Endodermal cell (in vitro differentiated cells): ENCODE measurements at regions not wholly inside any gene's neighbourhood (a gene's known extent, or its start where the extent isn't known, plus 50 kb on each side); places are given as distances from the start of the nearest gene placed in this dataset.

Experiments
- DNase-seq: peaks from one replicate; pipeline ENCODE4 v3.0.0-alpha.2; 2017
- H3K27ac ChIP-seq: 2 replicates; pipeline ENCODE4 v1.5.1; 2013; ENCODE audit warnings: mild to moderate bottlenecking, low read depth, low read length, moderate library complexity
- H3K27me3 ChIP-seq: 2 replicates; pipeline ENCODE4 v1.6.1; 2013; ENCODE audit warnings: mild to moderate bottlenecking, low read length, moderate library complexity; ENCODE audit not compliant: insufficient read depth, control insufficient read depth, poor library complexity, severe bottlenecking
- H3K36me3 ChIP-seq: 2 replicates; pipeline ENCODE4 v1.7.0; 2013; ENCODE audit warnings: mild to moderate bottlenecking, low read length, moderate library complexity; ENCODE audit not compliant: control insufficient read depth, insufficient read depth
- H3K4me1 ChIP-seq: one replicate; pipeline ENCODE4 v1.7.0; 2013; ENCODE audit warnings: low read length; ENCODE audit not compliant: control insufficient read depth, insufficient read depth
- H3K4me3 ChIP-seq: 2 replicates; pipeline ENCODE4 v1.5.1; 2013; ENCODE audit warnings: mild to moderate bottlenecking, low read length, moderate library complexity
- H3K9ac ChIP-seq: 2 replicates; pipeline ENCODE4 v1.6.1; 2013; ENCODE audit warnings: mild to moderate bottlenecking, low read length, moderate library complexity; ENCODE audit not compliant: poor library complexity, severe bottlenecking; ENCODE audit errors: extremely low read depth
- H3K9me3 ChIP-seq: 2 replicates; pipeline ENCODE4 v1.6.1; 2013; ENCODE audit warnings: mild to moderate bottlenecking, low read length, moderate library complexity; ENCODE audit not compliant: control insufficient read depth
- H3K27ac Mint-ChIP-seq: 2 replicates; pipeline ENCODE4 v1.8.0; 2020; ENCODE audit warnings: mixed read lengths
- H3K27me3 Mint-ChIP-seq: 2 replicates; pipeline ENCODE4 v1.8.0; 2021; ENCODE audit warnings: mild to moderate bottlenecking, mixed read lengths; ENCODE audit not compliant: insufficient read depth
- H3K36me3 Mint-ChIP-seq: 2 replicates; pipeline ENCODE4 v1.8.0; 2020; ENCODE audit warnings: low read depth, mixed read lengths
- H3K4me1 Mint-ChIP-seq: 2 replicates; pipeline ENCODE4 v1.8.0; 2020; ENCODE audit warnings: mixed read lengths
- H3K4me3 Mint-ChIP-seq: 2 replicates; pipeline ENCODE4 v1.8.0; 2020; ENCODE audit warnings: mild to moderate bottlenecking, moderate library complexity, mixed read lengths
- H3K9me3 Mint-ChIP-seq: 2 replicates; pipeline ENCODE4 v1.8.0; 2020; ENCODE audit warnings: mild to moderate bottlenecking, mixed read lengths
- CTCF ChIP-seq: fragments of 200-600 bp; sonication (generic); conservative IDR thresholded peaks from 2 replicates; pipeline ENCODE4 v1.5.0; 2021; ENCODE audit warnings: antibody characterized with exemption, mild to moderate bottlenecking
- WGBS, 2 experiments: methylation state at CpG; one replicate each; pipeline versions ENCODE4 v1.1.5 to v1.1.7; 2013; ENCODE audit warnings: missing lambda C conversion rate in 2 of 2, mixed read lengths in 1 of 2; ENCODE audit not compliant: insufficient coverage in 1 of 2, insufficient read length in 1 of 2; 5-methylcytosine and 5-hydroxymethylcytosine counted together

- no peak overlapping the region for H3K9ac ChIP-seq
- H3K27me3 Mint-ChIP-seq: peaks cover 26% of the 10 kb centered on the region
- no peak overlapping the region for H3K4me3 Mint-ChIP-seq
Observed at GRCh38 chr14:100982762-100983161, 79.2 kb upstream of the RTL1 start.

GRCh38 chr14:100983710-100984109 lies 80.2 kb upstream of the RTL1 start:
- no peak overlapping the region for H3K9ac ChIP-seq
- peaks cover 23% of the 10 kb centered on the region for H3K27me3 Mint-ChIP-seq
- no peaks in the 10 kb centered on the region for H3K36me3 ChIP-seq
- DNase-seq: no peak
- H3K36me3 Mint-ChIP-seq: no peaks in the 10 kb centered on the region
- H3K4me1 Mint-ChIP-seq: no peaks in the 10 kb centered on the region
- no peak overlapping the region for H3K4me3 Mint-ChIP-seq
- WGBS, 2 experiments: 93 to 100% methylated on average over 4 to 5 of the region's 5 CpGs
- TF ChIP-seq CTCF: no peak
- H3K9me3 ChIP-seq: no peaks in the 10 kb centered on the region
- no peak overlapping the region for H3K4me3 ChIP-seq
- no peaks in the 10 kb centered on the region for H3K9me3 Mint-ChIP-seq
- H3K4me1 ChIP-seq: no peaks in the 10 kb centered on the region
- no peak overlapping the region for H3K27ac Mint-ChIP-seq
- H3K27ac ChIP-seq: no peak overlapping the region
- H3K27me3 ChIP-seq: peaks cover 23% of the 10 kb centered on the region

More at GRCh38 chr14:100982762-100983161, 79.2 kb upstream of the RTL1 start:
- Histone ChIP-seq H3K27ac (no peak overlapping the region), H3K36me3 (no peaks in the 10 kb centered on the region), H3K9me3 (no peaks in the 10 kb centered on the region), H3K27me3 (peaks cover 24% of the 10 kb centered on the region), H3K4me1 (no peaks in the 10 kb centered on the region), H3K4me3 (no peak overlapping the region)
- Mint-ChIP-seq H3K36me3 (no peaks in the 10 kb centered on the region), H3K9me3 (no peaks in the 10 kb centered on the region), H3K27ac (no peak overlapping the region), H3K4me1 (no peaks in the 10 kb centered on the region)
- WGBS, 2 experiments: 90 to 94% methylated on average over 4 to 6 of the region's 6 CpGs
- no peak for DNase-seq
- no peak for TF ChIP-seq CTCF

- Histone ChIP-seq H3K27ac (no peak overlapping the region), H3K4me1 (no peaks in the 10 kb centered on the region), H3K9me3 (no peaks in the 10 kb centered on the region), H3K9ac (no peak overlapping the region), H3K27me3 (no peaks in the 10 kb centered on the region), H3K4me3 (no peak overlapping the region), H3K36me3 (no peaks in the 10 kb centered on the region)
- 76 to 83% methylated on average over 1 of the region's 1 CpG for WGBS, 2 experiments
- Mint-ChIP-seq H3K36me3 (no peaks in the 10 kb centered on the region), H3K9me3 (no peaks in the 10 kb centered on the region), H3K27me3 (peaks cover 9% of the 10 kb centered on the region), H3K4me3 (no peak overlapping the region), H3K27ac (no peak overlapping the region), H3K4me1 (no peaks in the 10 kb centered on the region)
- TF ChIP-seq CTCF: no peak
- DNase-seq: no peak
Observed at GRCh38 chr14:100988011-100988410, 84.5 kb upstream of the RTL1 start.
